SHP77 (cell line): ENCODE measurements at regions not wholly inside any gene's neighbourhood (a gene's known extent, or its start where the extent isn't known, plus 50 kb on each side); places are given as distances from the start of the nearest gene placed in this dataset.
"Not testable (repeated sequence)": the region's sequence is repeated elsewhere in the genome, so short reads cannot be mapped to it uniquely, and the experiment has no call there.

Experiments used
- DNase-seq, 2 experiments: peaks; one replicate each; lab custom pipeline; 2025; lab: John Stamatoyannopoulos, UW

DNA sequence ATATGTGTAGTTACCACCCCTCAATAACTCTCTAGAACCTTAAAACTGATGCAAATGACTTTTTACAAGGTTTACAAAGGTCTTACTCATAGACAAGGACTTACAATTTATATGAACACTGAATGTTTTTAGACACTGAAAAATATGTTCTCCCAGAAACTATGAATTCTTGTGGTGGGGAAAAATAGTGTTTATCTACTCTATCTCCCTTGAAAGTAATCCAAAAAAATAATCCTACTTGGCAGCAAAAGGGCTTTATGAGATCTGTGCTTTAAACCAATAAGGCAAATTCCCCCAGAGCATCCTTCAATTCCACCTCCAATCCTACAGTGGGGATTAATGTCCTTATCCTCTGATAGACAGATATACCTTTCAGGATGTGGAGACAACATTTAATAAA, 1984.1 kb upstream of the RAG2 start:
- DNase-seq, result no peak

- DNase-seq, result no peak
Measured at GRCh38 chr11:38577769-38578168, 1979.7 kb upstream of the RAG2 start.

DNA sequence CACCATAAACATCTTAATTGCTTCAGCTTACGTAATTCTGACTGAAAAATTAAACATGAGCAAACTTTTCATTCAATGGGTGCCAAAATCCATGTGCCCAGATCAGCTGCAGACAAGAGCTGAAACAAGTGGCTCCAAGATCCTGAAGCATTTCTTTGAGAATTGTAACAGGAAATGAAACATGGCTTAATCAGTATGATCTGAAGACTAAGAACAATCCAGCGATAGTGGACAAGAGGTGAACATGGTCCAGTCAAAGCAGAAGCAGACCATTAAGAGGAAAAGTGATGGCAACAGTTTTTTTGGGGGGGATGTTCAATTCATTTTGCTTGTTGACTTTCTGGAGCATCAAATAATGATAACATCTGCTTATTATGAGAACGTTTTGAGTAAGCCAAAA, 1964.5 kb upstream of the RAG2 start:
- DNase-seq, result no peak

DNA sequence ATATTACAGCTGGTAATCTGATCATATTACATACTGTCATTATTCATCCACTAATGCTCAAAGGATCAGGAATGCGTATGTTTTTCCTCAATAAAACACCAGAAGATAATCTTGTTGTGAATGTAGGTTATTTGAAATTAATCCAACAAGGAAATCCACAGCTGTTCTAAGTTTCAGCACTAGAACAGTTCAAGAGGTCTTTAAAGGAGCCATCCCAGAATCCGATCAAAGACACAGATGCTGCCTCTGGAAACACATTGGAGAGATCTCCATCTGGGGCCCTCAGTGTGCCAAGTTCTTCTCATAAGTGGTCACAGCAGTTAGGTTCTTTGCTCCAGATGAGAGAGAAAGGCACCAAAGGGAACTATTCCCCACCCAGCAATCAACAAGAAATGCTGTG, 1955.1 kb upstream of the RAG2 start:
- no peak for DNase-seq

DNA sequence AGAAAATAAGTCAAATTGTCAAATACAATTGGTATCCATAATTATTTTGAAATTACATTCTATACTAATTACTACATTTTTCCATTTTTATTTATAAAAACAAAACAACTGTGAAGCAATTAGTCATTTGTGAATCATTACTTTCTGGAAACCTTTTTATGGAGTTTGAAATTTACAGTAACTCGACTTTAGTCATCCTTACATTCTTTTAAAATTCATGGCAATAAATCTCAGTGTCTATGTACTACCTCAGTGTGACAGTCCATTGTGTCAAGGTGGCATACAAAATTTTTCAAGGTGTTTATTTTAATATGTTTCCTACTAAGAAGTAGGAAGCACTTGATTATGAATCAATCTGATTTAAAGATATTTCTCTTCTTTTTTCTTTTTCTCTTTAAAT, 1949.4 kb upstream of the RAG2 start:
- DNase-seq, result no peak

- DNase-seq, result no peak
Measured at GRCh38 chr11:38543986-38544385, 1946.0 kb upstream of the RAG2 start.

DNA sequence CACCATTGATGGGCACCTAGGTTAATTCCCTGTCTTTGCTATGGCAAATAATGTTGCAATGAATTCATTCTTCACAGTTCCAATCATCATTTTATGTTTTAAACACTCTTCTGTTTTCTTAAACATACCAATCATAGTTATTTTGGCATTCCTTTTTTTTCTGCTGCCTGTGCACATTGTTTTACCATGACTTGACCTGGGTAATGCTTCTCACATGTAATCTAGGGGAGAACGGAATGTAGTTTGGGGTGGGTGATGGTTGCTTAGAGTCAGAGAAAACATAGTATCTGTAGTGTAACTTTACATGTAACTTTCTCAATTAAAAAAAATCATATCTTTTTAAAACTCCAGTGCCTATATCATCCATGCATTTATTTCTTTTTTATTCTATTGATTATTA, 1945.3 kb upstream of the RAG2 start:
- DNase-seq, result no peak

DNA sequence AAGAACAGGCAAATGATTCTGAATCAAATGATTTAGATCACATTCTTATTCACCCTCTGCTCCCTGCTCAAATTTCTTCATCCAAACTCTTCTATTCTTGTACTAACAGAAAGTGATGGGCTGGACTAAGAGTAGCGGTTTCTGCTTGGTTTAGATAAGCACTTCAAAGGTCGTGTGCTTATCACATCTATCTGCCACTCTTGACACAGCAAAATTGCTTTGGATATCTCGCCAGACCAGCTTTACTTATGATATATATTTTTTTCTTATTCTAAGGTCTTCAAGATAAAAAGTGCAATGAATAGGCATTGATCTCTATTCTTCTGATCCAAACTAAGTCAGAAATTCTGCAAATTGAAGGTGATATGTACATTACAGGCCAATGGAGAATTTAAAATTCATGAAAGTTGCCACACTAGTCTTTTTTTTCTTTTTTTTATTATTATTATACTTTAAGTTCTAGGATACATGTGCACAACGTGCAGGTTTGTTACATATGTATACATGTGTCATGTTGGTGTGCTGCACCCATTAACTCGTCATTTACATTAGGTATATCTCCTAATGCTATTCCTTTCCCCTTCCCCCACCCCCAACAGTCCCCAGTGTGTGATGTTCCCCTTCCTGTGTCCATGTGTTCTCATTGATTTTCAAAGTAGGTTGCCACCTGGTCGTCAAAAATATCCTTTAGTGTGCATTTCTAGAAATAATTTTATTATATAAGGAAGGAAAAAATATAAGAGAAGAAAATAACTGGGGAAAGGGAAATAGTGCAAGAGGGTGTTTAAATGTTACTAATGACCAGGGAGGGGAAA, 1941.0 kb upstream of the RAG2 start:
- no peak for DNase-seq

DNA sequence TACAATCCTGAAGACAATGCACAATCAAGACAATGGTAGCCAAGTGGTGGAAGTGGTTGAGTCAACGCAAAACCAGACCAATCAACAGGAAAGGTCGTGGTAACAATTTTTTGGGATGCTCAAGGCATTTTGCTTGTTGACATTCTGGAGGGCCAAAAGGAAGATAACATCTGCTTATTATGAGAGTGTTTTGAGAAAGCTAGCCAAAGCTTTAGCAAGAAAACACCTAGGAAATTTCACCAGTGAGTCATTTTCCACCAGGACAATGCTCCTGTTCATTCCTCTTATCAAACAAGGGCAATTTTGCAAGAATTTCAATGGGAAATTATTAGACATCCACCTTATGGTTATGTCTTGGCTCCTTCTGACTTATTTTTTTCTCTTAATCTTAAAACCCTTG, 1932.2 kb upstream of the RAG2 start:
- DNase-seq, result no peak

- DNase-seq, result no peak
Measured at GRCh38 chr11:38524945-38525344, 1926.9 kb upstream of the RAG2 start.

DNA sequence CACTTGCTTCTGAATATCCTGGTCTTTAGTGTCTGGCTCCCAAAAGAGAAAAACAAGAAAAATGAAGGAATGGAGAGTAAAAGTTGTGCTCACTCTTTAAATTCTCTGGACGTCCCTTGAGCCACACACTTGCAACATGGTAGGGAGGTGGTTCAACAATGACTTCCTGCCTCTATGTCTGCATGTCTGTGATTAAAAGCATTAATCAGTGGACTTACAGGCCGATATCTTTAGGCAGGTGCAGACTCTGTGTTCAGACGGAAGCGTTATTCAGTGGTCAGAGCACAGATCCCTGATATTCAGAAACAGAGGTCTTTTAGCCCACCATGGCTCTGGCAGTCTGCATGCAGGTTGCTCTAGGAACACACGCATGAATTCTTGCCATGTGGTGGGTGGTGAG, 1920.0 kb upstream of the RAG2 start:
- DNase-seq, result peak in 1 of 2 experiments; percentile 14

- DNase-seq, result not testable (repeated sequence)
Measured at GRCh38 chr11:38512830-38513229, 1914.8 kb upstream of the RAG2 start.

DNA sequence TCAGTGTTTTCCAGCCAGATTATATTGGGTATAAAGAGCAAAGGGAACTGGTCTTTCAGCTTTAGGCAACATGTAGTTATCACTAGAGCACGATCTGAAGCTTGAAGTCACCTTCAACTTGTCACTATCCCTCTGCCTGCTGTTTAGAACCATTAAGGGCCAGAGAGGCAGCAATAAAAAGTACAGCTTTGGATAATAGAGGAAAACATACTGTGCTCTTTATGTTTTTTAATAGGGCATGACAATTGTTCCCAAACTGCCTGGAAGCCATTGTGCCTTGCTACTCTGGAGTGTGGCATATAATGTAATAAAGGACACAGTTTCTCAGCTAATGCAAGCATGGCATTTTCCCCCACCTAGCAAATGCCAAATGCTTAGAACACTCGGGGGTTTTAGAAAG, 1912.0 kb upstream of the RAG2 start:
- no peak for DNase-seq

DNA sequence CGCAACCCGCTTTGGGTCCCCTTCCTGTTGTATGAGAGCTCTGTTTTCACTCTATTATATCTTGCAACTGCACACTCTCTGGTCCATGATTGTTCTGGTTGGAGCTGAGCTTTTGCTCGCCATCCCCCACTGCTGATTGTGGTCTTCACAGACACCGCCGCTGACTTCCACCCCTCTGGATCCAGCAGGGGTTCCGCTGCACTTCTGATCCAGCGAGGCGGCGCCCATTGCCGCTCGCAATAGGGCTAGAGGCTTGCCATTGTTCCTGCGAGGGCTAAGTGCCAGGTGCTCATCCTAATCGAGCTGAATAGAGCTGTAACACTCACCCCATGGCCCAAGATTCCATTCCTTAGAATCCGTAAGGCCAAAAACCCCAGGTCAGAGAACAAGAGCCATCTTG, 1905.8 kb upstream of the RAG2 start:
- no peak for DNase-seq

DNA sequence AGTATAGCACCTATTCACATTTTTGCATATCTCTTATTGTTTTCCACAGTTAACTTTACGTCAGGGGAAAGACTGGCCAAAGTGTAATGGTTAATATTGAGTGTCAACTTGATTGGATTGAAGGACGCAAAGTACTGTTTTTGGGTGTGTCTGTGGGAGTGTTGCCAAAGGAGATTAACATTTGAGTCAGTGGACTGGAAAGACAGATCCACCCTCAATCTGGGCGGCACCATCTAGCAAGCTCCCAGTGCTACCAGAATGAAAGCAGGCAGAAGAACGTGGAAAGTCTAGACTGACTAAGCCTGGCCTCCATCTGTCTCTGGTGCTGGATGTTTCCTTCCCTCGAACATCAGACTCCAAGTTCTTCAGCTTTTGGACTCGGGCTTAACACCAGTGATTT, 1900.7 kb upstream of the RAG2 start:
- DNase-seq, result no peak

GRCh38 chr11:38491986-38492385, 1894.0 kb upstream of the RAG2 start:
- no peak for DNase-seq

DNA sequence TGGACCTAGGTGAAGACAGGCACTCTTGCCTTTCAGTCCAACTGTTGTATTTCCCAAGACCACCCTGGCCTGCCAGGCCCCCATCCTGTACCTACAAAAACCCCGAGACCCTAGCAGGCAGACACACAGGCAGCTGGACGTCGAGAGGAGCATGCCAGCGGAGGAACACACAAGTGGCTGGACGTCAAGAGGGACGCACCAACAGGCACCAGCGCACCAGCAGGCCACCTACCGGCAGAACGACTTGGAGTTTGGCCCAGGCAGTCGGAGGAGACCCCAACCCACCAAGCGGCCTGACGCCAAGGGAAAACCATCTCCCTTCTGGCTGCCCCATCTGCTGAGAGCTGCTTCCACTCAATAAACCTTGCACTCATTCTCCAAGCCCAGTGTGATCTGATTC, 1883.4 kb upstream of the RAG2 start:
- DNase-seq, result peak in 1 of 2 experiments; percentile 5

GRCh38 chr11:38476808-38477575, 1879.0 kb upstream of the RAG2 start:
- DNase-seq, result no peak

DNA sequence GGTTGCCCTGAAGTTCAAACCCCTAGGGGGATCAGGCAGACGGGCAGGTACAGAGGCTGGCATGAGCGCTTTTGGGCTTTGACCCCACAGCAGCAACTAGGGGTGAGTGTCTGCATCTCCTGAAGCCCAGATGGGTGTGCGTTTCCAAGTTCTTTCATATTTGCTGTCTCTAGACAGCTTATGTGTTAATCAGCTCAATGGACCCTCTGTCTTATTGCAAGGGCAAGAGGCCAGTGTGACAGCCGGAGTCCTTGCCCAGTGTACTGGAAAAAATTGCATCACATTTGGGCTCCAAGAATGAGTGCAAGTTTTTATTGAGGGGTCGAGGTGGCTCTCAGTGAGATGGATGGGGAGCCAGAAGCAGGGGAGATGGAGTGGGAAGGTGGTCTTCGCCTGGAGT, 1863.7 kb upstream of the RAG2 start:
- DNase-seq, result no peak

GRCh38 chr11:38460896-38461295, 1862.9 kb upstream of the RAG2 start:
- no peak for DNase-seq

GRCh38 chr11:38460429-38460828, 1862.4 kb upstream of the RAG2 start:
- DNase-seq, result no peak

- DNase-seq, result no peak
Measured at GRCh38 chr11:38456371-38456770, 1858.3 kb upstream of the RAG2 start.

DNA sequence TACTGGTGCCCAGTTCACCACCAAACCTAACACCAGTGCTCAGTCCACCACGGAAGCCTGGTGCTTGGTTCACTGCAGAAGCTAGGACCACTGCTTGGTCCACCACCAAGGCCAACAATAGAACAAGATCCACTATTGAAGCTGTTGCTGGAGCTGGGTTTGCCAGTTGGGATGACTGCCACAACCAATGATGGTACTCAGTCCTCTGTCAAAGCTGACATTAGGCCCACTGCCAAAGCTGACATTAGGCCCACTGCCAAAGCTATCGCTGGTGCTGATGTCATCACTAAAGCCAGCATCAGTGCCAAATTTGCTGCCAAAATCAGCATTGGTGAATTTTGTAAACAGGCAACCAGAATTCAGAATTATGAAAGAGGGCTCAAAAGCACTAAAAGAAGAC, 1850.2 kb upstream of the RAG2 start:
- peak in 1 of 2 experiments; percentile 24 for DNase-seq

DNA sequence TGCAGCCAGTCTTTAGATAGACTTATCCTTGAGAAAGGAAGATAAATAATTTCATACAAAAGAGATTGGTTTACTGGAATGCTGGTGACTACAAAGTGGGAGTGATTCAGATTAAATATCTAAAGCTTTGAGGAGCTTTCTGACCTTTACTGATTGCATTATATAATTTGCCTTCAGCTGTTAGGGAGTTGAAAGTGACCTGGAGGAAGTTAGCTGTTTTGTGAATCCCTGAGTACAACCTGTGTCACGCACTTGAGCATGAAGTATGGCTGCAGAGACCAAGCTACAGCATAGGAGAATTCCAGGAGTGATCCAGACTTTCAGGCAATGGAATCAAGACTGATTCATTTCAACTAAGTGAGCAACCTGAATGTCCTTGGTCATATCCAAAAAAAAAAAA, 1848.3 kb upstream of the RAG2 start:
- DNase-seq, result no peak
